Mucosa of descending colon (tissue), 3 donors: ENCODE measurements at regions not wholly inside any gene's neighbourhood (a gene's known extent, or its start where the extent isn't known, plus 50 kb on each side); places are given as distances from the start of the nearest gene placed in this dataset.
"Not testable (repeated sequence)": the region's sequence is repeated elsewhere in the genome, so short reads cannot be mapped to it uniquely, and the experiment has no call there.

ENCODE experiments used
- ATAC-seq: fragments of 200-7000 bp; cut with Tn5 transposase; one replicate; pipeline ENCODE4 v1.9.1; 2020; ENCODE audit warnings: mild to moderate bottlenecking, moderate library complexity
- DNase-seq, 3 donors: peaks; one replicate each; pipeline ENCODE4 v3.0.0-alpha.2; 2020
- H3K36me3 ChIP-seq: fragments of 200-600 bp; one replicate; pipeline ENCODE4 v1.8.0; 2021; ENCODE audit warnings: low read depth, mild to moderate bottlenecking
- H3K4me1 ChIP-seq: fragments of 200-600 bp; one replicate; pipeline ENCODE4 v1.8.0; 2021; ENCODE audit warnings: low read depth, mild to moderate bottlenecking
- H3K4me3 ChIP-seq: fragments of 200-600 bp; one replicate; pipeline ENCODE4 v1.8.0; 2021; ENCODE audit warnings: mild to moderate bottlenecking
- H3K9me3 ChIP-seq: fragments of 200-600 bp; one replicate; pipeline ENCODE4 v1.8.0; 2021; ENCODE audit warnings: mild to moderate bottlenecking
- CTCF ChIP-seq: fragments of 200-600 bp; IDR thresholded peaks from one replicate; pipeline ENCODE4 v1.8.0; 2022; ENCODE audit warnings: antibody characterized with exemption, mild to moderate bottlenecking
- intact Hi-C, 2 donors: fragments of 100-400 bp; cut with DNase I in 1 of 2; cut with micrococcal nuclease in 1 of 2; formaldehyde crosslinking; loops; one replicate each; pipeline versions ENCODE4 v1.11.0 to v1.11.1; 2022; cut with DNase I, micrococcal nuclease
- donor health status: DM: no; HTN: no; CAD: no; lungs with moderate emphysema.
- donor health status: DM: no; HTN: no; CAD: no.
- donor health status: DM: no; HTN: yes; CAD: no.

- Histone ChIP-seq H3K9me3 (peaks cover 5% of the 10 kb centered on the region), H3K4me3 (no peak overlapping the region), H3K36me3 (no peaks in the 10 kb centered on the region), H3K4me1 (no peaks in the 10 kb centered on the region)
- ATAC-seq, result no peak
- TF ChIP-seq CTCF, result no peak
- DNase-seq, result no peak
- intact Hi-C loops, result no loop called here
These were observed 117.3 kb downstream of the MYCN start for GRCh38 chr2:16057661-16058060.

- DNase-seq (peak in 1 of 3 donors; percentile 5), ATAC-seq (no peak)
- intact Hi-C loops, result no loop called here
- no peaks in the 10 kb centered on the region for H3K9me3 ChIP-seq
- no peak for TF ChIP-seq CTCF
- no peaks in the 10 kb centered on the region for H3K4me1 ChIP-seq
- no peak overlapping the region for H3K4me3 ChIP-seq
- no peaks in the 10 kb centered on the region for H3K36me3 ChIP-seq
These were observed 115.7 kb downstream of the MYCN start for GRCh38 chr2:16055848-16056580.

- no peak for TF ChIP-seq CTCF
- DNase-seq, result no peak
- intact Hi-C loops, result no loop called here
- Histone ChIP-seq H3K9me3 (no peaks in the 10 kb centered on the region), H3K4me1 (no peaks in the 10 kb centered on the region), H3K4me3 (no peak overlapping the region), H3K36me3 (no peaks in the 10 kb centered on the region)
- ATAC-seq, result no peak
These were observed 113.3 kb downstream of the MYCN start for GRCh38 chr2:16053437-16054257.

GRCh38 chr2:16052571-16053052 lies 112.3 kb downstream of the MYCN start:
- intact Hi-C loops, H3K4me1 ChIP-seq, H3K36me3 ChIP-seq, H3K4me3 ChIP-seq, ATAC-seq, H3K9me3 ChIP-seq, DNase-seq: not testable (repeated sequence)

- DNase-seq, result no peak
- intact Hi-C loops, result no loop called here
- H3K36me3 ChIP-seq, result no peaks in the 10 kb centered on the region
- no peak for TF ChIP-seq CTCF
- H3K9me3 ChIP-seq, result no peaks in the 10 kb centered on the region
- no peak overlapping the region for H3K4me3 ChIP-seq
- ATAC-seq, result no peak
- H3K4me1 ChIP-seq, result no peaks in the 10 kb centered on the region
These were observed 111.7 kb downstream of the MYCN start for GRCh38 chr2:16051841-16052564.
